GM18870 (cell line): ENCODE measurements at regions not wholly inside any gene's neighbourhood (a gene's known extent, or its start where the extent isn't known, plus 50 kb on each side); places are given as distances from the start of the nearest gene placed in this dataset.

Experiments used
- ATAC-seq: cut with Tn5 transposase; IDR thresholded peaks from one replicate; pipeline ENCODE4 v1.9.1; 2021; ENCODE audit warnings: moderate library complexity; ENCODE audit not compliant: unreplicated experiment

DNA sequence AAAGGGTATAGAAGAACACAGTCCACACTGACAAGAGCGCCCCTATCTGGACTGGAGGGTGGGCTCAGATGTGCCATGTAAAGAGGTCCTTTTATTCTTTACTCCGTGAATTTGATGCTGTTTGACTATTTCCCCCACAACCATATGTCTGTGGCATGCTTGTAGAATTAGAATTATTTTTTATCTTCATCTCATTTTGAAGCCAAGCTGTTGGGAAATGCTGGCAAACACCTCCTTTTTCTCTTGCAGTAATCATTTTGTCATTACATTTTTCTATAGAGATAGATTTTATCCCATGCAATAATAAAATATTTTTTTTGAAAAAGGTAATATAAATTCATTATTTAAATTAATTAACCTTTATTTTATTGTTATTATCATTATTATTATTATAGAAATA lies 926.6 kb upstream of the AUTS2 start:
- no peak for ATAC-seq

- ATAC-seq = no peak
Observed at GRCh38 chr7:68674826-68675225, 923.4 kb upstream of the AUTS2 start.

DNA sequence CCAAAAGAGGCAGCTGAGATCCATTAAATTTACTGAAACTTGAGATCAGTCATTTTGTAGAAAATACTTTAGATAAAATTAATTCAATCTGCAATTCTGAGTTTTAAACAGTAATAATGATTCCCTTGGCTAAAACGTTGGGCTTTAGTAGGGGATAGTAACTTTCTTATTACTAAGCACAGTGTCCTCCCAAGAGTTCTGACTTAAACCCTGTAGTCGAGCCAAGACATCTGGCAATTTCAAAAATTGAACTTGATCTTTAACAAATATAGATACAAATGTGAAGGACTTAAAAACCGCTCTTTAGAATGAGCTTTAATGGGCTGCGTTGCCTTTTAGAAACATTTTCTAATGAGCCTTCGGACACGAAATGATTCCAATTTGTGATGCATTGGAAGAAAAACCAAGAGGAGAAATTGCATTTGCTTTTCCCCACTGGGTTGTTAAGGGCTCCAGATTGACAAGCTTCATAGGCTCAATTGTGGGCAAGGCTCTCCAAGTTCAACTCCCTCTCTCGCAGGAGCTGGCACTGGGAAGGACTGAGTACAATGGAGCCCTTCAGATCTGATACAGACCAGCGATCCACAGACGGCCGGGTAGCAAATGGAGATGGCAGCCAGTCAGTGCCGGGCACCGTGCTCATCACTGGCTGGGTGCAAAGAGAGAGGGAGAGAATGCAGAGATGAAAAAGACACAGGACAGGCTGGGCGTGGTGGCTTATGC lies 921.3 kb upstream of the AUTS2 start:
- no peak for ATAC-seq

DNA sequence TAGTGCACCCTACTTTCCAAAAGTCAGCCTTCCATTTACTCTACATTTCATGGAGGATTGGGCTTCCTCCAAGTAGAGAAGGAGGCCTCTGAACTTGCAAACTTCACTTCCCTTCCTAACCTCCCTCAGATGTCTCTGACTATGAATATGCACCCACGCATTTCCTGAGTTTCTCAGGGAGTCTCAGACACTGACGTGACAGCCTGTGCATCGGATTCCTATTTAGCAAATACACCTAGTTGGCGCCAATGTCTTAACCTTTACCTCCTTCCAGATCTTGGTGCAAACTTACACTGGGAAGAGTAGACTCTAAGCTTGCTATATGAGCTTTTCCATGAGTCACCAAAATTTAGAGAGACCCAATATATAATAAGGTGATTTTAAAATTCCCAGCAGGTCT lies 920.1 kb upstream of the AUTS2 start:
- ATAC-seq = no peak

DNA sequence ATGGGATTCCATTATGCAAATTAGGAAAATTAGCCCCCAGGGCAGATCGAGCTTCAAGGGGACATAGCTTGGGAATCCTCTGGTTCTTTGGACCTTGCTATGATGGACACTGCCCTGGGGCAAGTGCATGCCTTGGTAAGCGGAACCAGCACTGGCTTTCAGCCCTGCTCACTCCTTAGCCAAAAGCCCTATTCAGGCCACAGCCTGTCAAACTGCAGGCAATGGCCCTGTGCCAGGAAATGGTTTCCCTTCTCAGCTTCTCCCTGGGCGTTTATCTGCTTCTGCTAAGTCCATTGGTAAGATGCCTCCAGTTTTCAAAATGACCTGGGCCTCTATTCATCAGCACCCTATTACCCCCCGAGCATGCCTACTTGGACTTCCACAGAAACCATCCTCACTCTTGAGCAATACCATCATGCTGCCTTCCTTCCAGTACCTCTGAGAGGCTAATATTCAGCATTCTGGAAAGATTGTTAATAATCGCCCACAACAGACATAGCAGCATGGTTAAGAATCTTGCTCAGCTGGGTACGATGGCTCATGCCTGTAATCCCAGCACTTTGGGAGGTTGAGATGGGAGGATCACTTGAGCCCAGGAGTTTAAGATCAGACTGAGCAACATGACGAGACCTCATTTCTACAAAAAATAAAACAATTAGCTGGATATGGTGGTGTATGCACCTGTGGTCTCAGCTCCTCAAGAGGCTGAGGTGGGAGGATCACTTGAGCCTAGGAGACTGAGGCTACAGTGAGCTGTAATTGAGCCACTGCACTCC lies 918.6 kb upstream of the AUTS2 start:
- ATAC-seq = no peak

GRCh38 chr7:68680235-68680872 lies 917.9 kb upstream of the AUTS2 start:
- ATAC-seq = no peak

DNA sequence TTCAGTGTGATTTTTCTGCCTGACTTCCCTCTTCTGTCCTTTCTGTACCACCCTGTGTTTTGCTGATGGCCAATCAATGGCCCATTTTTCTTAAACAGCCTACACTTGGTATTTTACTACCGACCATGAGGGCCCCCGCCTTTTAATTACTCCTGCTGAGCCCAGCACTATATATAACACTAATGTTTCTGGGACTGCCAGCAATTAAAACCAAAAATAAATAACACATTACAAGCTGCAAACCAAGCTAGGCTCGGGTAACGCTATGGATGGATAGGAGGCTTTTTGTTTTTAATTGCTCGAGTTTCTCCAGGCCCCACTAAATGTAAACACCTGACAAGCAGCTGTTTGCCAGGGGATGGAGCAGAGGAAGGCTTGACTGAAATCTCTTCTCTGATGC lies 915.4 kb upstream of the AUTS2 start:
- no peak for ATAC-seq

GRCh38 chr7:68684246-68684839 lies 913.9 kb upstream of the AUTS2 start:
- ATAC-seq = no peak

- ATAC-seq = no peak
Observed at GRCh38 chr7:68684996-68685395, 913.3 kb upstream of the AUTS2 start.

GRCh38 chr7:68688416-68689086 lies 909.7 kb upstream of the AUTS2 start:
- ATAC-seq = no peak

- ATAC-seq = no peak
Observed at GRCh38 chr7:68689087-68689433, 909.2 kb upstream of the AUTS2 start.

DNA sequence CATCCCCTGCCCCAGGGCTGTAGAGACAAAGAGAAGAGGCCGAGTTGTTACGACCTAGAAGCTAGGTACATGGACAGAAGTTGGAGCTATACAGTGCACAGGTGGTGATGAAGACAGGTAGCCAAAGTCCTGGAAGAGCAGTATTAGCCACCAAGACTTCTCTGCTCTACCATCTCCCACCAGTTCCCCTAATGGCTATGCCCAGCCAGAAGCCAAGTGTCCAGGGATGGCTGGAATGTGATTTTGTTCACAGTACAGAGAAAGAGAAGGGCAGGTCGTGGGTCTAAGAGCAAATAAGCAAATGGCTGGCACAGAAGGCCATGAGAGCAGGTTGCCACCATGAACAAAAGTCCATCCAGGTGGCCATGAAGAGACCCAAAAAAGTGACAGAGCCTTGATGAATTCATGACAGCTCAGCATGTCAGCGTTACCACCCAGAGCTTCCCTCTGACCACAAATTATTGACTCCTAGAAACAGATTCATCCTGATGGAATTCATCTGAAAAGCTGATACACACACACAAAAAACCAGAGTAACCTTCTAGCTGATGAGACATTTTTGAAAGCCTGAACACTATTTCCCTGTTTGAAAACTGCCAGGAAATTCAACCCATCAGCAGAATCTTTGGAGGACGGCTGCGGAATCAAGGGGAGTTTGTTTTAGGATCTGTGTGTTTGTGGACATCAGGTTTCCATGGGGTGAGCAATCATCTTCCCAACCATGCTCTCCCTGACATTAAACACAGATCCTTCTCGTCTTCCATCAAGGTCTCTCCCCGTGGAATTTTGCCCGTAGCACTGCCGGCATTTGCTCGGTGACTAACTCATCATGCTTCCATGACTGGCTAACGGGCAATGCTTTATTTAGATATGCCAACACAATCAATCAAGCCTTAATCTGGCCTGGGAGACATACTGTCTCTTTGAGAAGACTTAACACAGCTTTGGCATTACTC lies 906.7 kb upstream of the AUTS2 start:
- no peak for ATAC-seq

DNA sequence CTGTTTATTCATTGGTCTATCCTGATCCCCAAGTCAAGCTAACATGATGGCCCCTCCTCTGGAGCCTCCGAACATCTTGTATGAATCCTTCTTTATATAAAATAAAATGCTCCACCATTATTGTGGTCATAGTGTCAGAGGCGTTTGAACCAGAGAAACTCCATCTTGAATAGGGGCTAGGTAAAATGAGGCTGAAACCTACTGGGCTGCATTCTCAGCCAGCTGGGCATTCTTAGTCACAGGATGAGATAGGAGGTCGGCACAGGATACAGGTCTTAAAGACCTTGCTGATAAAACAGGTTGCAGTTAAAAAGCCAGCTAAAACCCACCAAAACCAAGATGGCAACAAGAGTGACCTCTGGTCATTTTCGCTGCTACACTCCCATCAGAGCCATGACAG lies 905.8 kb upstream of the AUTS2 start:
- no peak for ATAC-seq

GRCh38 chr7:68694656-68695055 lies 903.6 kb upstream of the AUTS2 start:
- ATAC-seq = no peak

DNA sequence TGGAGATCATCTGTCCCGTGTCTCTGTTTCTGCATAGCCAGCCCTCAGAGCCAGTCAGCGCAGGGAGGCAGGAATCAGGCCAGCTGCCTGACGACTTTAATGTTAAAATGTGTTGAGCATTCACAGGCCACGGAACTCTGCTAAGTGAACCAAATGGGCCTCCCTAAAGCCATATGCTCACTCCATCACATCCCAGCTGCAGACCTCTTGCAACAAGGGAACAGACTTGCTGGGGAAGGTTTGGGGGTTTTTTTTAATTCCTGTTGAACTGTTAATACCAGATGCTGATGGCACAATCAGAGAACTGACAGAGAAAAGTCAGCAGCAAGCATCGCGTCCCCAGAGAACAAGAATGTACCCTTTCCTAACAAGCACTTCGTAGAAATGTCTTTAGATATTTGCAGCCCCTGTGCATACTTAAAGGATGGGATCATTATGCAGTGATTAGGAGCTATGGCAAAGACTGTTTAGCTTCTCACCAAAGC lies 900.4 kb upstream of the AUTS2 start:
- ATAC-seq = no peak

DNA sequence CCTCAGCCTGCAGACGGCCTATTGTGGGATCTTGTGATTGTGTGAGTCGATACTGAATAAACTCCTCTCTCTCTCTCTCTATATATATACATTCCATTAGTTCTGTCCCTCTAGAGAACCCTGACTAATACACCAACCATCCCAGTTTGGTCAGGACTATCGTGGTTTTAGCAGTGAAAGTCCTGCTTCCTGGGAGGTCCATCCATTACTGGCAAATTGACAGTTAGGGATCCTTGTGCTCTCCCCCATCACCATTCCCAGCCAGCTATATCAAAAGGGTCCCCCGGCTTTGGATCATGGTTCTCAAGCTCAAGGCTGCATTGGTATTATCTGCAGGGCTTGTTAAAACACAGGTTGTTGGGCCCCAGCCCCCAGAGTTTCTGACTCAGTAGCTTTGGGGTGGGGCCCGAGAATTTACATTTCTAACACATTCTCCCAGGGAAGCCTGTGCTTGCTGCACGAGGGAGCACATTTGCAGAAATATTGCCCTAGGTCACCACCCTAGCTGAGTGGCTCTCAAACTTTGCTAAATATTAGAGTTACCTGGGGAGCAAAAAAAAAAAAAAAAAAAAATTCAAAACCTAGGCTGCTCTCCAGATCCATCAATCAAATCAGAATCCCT lies 899.1 kb upstream of the AUTS2 start:
- no peak for ATAC-seq

DNA sequence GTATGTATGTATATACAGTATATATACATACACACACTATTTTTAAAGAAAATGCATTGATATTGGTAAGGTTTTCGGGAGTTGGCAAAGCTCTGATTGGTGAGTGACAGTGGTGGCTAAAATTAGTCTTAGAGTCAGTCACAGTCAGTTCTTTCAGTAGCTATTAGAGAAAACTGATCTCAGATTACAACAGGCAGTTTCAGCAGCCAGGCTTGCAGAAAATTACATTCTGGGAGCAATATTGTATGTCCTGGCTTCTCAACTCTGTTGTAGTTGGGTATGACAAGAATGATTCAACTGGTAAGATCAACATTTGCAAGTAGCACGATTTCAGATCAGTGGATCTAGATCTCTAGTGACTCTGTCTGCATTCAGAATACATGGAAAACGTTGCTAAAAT lies 897.9 kb upstream of the AUTS2 start:
- no peak for ATAC-seq

DNA sequence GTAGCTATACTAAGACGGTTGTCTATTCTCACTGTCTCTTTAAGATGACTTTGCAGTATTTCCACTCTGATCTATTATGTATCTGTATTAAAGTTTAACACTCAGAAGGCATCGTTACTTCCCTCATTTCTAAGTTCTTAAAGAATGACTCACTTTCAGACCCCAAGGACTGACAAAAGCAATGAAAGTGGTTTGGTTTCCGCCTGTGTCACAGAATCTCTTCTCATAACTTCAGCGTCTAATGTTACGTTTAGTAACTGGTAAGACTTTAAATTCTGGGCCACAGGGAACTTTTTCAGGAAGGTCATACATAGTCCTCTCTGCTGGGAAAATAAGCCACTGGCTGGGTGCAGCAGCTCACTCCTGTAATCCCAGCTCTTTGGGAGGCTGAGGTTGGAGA lies 892.0 kb upstream of the AUTS2 start:
- no peak for ATAC-seq

GRCh38 chr7:68707159-68707558 lies 891.1 kb upstream of the AUTS2 start:
- no peak for ATAC-seq

DNA sequence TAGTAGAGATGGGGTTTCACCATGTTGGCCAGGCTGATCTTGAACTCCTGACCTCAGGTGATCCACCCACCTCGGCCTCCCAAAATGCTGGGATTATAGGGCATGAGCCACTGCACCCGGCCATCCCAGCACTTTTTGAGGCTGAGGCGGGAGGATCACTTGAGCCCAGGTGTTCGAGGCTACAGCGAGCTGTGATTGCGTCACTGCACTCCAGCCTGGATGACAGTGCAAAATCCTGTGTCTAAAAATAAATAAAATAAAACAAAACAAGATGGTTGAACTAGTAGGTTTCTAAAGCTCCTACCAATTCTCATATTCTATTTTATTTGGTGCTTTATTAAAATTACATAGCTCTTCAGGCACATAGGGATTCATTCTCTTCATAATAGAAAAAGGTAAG lies 890.3 kb upstream of the AUTS2 start:
- no peak for ATAC-seq
